Calu3 (cell line): ENCODE measurements at regions not wholly inside any gene's neighbourhood (a gene's known extent, or its start where the extent isn't known, plus 50 kb on each side); places are given as distances from the start of the nearest gene placed in this dataset.

Source experiments
- BruUV-seq: library from RNA; stranded (reverse); fragments of 400-500 nt; replicated peaks from 2 replicates; lab custom pipeline; 2021; lab: Mats Ljungman, UMichigan
- CTCF ChIA-PET: fragments of 300-600 bp; sonication (Branson Sonifier 250); formaldehyde crosslinking; loops from one replicate; lab custom pipeline; 2022; ENCODE audit warnings: antibody characterized with exemption; lab: Charles Lee
- DNase-seq: peaks from one replicate; pipeline ENCODE4 v3.0.0; 2022
- H3K27ac Mint-ChIP-seq: one replicate; pipeline ENCODE4 v1.8.0; 2022; ENCODE audit warnings: mixed read lengths; ENCODE audit not compliant: unreplicated experiment
- H3K27me3 Mint-ChIP-seq: one replicate; pipeline ENCODE4 v1.8.0; 2022; ENCODE audit warnings: mixed read lengths; ENCODE audit not compliant: unreplicated experiment
- H3K36me3 Mint-ChIP-seq: one replicate; pipeline ENCODE4 v1.8.0; 2022; ENCODE audit warnings: mild to moderate bottlenecking, moderate library complexity, mixed read lengths; ENCODE audit not compliant: insufficient read depth, unreplicated experiment
- H3K4me1 Mint-ChIP-seq: one replicate; pipeline ENCODE4 v1.8.0; 2022; ENCODE audit warnings: mild to moderate bottlenecking, low read depth, mixed read lengths; ENCODE audit not compliant: unreplicated experiment
- H3K4me3 Mint-ChIP-seq: one replicate; pipeline ENCODE4 v1.8.0; 2022; ENCODE audit warnings: mild to moderate bottlenecking, low read depth, moderate library complexity, mixed read lengths; ENCODE audit not compliant: unreplicated experiment
- H3K9me3 Mint-ChIP-seq: one replicate; pipeline ENCODE4 v1.8.0; 2022; ENCODE audit warnings: low read depth, mixed read lengths; ENCODE audit not compliant: unreplicated experiment
- intact Hi-C: fragments of 100-400 bp; cut with micrococcal nuclease; formaldehyde crosslinking; loops from one replicate; pipeline ENCODE4 v1.10.0; 2022; ENCODE audit not compliant: unreplicated experiment
- TF ChIP-seq, protein P1 (sequence below): fragments of 200-600 bp; IDR thresholded peaks from one replicate; pipeline ENCODE4 v1.8.0; 2022; ENCODE audit warnings: antibody characterized with exemption; ENCODE audit not compliant: unreplicated experiment

DNA sequence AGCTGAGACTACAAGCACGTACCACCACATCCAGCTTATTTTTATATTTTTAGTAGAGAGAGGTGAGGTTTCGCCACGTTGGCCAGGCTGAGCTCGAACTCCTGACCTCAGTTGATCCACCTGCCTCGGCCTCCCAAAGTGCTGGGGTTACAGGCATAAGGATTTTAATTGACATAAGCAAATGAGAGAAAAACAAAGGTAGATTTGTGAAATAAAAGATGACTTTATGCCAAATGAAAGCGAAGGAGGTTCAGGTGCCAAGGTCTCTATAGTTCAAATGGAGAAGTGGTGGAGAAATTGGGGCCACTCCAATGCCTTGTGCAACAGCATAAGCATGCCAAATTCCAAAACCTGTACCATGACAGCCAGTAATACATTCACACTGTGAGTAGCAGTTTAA lies 180.6 kb downstream of the MREG start:
- no peak overlapping the region for H3K4me3 Mint-ChIP-seq
- no TSS peak for BruUV-seq
- intact Hi-C loops: loop anchor here (5.0 to 10.0 kb wide), 3 partner anchors 80 to 325 kb away; no protein-coding TSS in a partner anchor
- CTCF ChIA-PET: interaction anchor here (0.8 kb wide), 1 partner anchor 521 kb away, joined by 3 read pairs; the partner anchor contains the start of gene ATIC
- TF ChIP-seq, protein P1, sequence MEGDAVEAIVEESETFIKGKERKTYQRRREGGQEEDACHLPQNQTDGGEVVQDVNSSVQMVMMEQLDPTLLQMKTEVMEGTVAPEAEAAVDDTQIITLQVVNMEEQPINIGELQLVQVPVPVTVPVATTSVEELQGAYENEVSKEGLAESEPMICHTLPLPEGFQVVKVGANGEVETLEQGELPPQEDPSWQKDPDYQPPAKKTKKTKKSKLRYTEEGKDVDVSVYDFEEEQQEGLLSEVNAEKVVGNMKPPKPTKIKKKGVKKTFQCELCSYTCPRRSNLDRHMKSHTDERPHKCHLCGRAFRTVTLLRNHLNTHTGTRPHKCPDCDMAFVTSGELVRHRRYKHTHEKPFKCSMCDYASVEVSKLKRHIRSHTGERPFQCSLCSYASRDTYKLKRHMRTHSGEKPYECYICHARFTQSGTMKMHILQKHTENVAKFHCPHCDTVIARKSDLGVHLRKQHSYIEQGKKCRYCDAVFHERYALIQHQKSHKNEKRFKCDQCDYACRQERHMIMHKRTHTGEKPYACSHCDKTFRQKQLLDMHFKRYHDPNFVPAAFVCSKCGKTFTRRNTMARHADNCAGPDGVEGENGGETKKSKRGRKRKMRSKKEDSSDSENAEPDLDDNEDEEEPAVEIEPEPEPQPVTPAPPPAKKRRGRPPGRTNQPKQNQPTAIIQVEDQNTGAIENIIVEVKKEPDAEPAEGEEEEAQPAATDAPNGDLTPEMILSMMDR: no peak
- H3K27me3 Mint-ChIP-seq: no peaks in the 10 kb centered on the region
- H3K4me1 Mint-ChIP-seq: peaks cover 64% of the 10 kb centered on the region
- H3K36me3 Mint-ChIP-seq: peaks cover 9% of the 10 kb centered on the region
- H3K9me3 Mint-ChIP-seq: no peaks in the 10 kb centered on the region
- DNase-seq: no peak
- peak overlapping the region; percentile 85 for H3K27ac Mint-ChIP-seq

DNA sequence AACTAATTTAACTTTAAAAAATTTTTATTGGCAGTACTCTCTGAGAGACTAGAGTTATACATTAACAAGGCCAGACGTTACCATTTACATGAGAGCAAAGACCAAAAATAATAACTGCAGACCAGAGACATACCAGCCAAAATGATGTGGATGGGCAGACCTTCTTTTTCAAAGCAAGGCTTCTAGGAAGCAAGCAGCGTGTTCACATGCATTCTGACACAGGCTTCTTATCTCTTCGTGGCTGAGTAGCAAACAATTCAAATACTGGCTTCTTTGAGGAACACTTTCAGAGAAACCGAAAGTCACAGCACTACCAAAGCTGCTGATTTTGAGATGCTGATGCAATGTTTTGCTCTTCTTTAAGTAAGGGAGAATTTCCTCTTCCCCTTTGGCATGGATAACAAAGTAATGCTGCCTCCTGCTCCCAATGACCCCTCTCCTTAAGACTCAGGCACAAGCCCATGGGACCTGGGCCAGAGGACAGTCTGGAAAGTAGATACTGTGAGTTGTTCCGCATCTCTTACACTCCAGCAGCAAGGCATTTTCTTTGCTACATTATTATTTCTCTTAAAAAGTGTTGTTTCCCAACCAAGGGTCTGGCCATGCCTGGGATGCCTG lies 181.9 kb downstream of the MREG start:
- CTCF ChIA-PET: interaction anchor here (0.7 kb wide), 1 partner anchor 71 kb away, joined by 3 read pairs; no protein-coding TSS in a partner anchor
- intact Hi-C loops: loop anchor here (2.0 to 10.0 kb wide), 4 partner anchors 81 to 324 kb away; no protein-coding TSS in a partner anchor
- Mint-ChIP-seq H3K4me1 (peaks cover 72% of the 10 kb centered on the region), H3K27ac (peak overlapping the region; percentile 85), H3K4me3 (peak overlapping the region; percentile 50), H3K36me3 (peaks cover 9% of the 10 kb centered on the region), H3K27me3 (no peaks in the 10 kb centered on the region), H3K9me3 (no peaks in the 10 kb centered on the region)
- DNase-seq: peak; percentile 19
- TF ChIP-seq, protein P1: no peak
- BruUV-seq: no TSS peak

DNA sequence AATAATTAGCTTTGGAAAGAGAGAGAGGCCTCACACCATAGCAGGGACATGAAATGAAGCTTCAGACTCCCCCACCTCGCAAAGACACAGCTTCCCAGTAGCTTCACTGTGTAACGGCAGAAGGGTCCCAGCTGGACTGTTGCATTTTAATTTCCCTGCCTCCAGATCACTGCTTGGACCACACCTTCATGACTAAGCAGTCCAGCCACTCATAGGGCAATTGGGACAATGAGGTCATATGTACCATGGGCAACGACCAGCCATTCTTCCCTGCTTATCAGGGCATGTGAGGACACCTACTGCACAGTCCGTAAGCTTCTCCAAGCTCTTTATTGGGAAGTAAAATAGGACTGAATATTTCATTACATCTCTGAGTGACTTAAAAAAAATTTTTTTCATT lies 183.0 kb downstream of the MREG start:
- H3K4me1 Mint-ChIP-seq: peaks cover 76% of the 10 kb centered on the region
- CTCF ChIA-PET: interaction anchor here (0.7 kb wide), 1 partner anchor 299 kb away, joined by 3 read pairs; no protein-coding TSS in a partner anchor
- H3K4me3 Mint-ChIP-seq: no peak overlapping the region
- no peaks in the 10 kb centered on the region for H3K9me3 Mint-ChIP-seq
- no peaks in the 10 kb centered on the region for H3K27me3 Mint-ChIP-seq
- intact Hi-C loops: loop anchor here (2.0 to 10.0 kb wide), 4 partner anchors 82 to 323 kb away; no protein-coding TSS in a partner anchor
- TF ChIP-seq, protein P1: no peak
- peak; percentile 56 for DNase-seq
- H3K27ac Mint-ChIP-seq: peak overlapping the region; percentile 44
- no TSS peak for BruUV-seq
- peaks cover 9% of the 10 kb centered on the region for H3K36me3 Mint-ChIP-seq

DNA sequence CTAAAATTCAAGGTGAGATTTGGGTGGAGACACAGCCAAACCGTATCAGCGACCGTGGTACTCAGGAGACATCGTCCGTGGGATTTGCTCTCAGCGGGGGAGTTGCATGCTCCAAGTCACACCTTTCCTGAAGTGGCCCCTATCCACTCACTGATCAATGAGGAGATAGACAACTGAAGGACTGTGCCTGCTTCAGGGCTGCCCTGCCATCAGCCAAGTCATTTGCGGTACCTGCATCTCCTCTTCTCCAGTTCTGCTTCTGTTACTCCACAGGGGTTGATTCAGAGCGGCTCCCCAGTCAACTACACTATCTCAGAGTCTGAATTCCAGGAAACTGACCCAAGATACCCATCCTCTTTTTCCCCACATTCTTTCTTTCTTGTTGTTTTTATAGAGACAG lies 184.1 kb downstream of the MREG start:
- Mint-ChIP-seq H3K4me1 (peaks cover 73% of the 10 kb centered on the region), H3K36me3 (peaks cover 9% of the 10 kb centered on the region), H3K27me3 (no peaks in the 10 kb centered on the region), H3K4me3 (no peak overlapping the region), H3K9me3 (no peaks in the 10 kb centered on the region), H3K27ac (no peak overlapping the region)
- intact Hi-C loops: loop anchor here (5.0 to 10.0 kb wide), 2 partner anchors 214 to 377 kb away; no protein-coding TSS in a partner anchor
- no TSS peak for BruUV-seq
- DNase-seq: no peak
- TF ChIP-seq, protein P1: no peak
- CTCF ChIA-PET: interaction anchor here (1.0 to 1.1 kb wide), 2 partner anchors 43 to 418 kb away, joined by 3 to 4 read pairs; no protein-coding TSS in a partner anchor
